Neutrophil (primary cell): ENCODE measurements at regions not wholly inside any gene's neighbourhood (a gene's known extent, or its start where the extent isn't known, plus 50 kb on each side); places are given as distances from the start of the nearest gene placed in this dataset.

Source experiments
- H3K27ac ChIP-seq: fragments of 200-600 bp; sonication (generic); 2 replicates; pipeline ENCODE4 v1.5.1; 2016; ENCODE audit warnings: mild to moderate bottlenecking, moderate library complexity
- H3K27me3 ChIP-seq: fragments of 200-600 bp; sonication (generic); 2 replicates; pipeline ENCODE4 v1.6.0; 2016; ENCODE audit warnings: mild to moderate bottlenecking
- H3K36me3 ChIP-seq: fragments of 200-600 bp; sonication (generic); 2 replicates; pipeline ENCODE4 v1.5.1; 2017
- H3K4me1 ChIP-seq, 2 experiments: fragments of 200-600 bp in 1 of 2; sonication (generic) in 1 of 2; 1 replicate in 1 of 2; 2 replicates in 1 of 2; pipeline versions ENCODE4 v1.5.1 to v1.6.1; 2013 to 2016; ENCODE audit warnings: low read depth in 1 of 2, low read length in 1 of 2, mild to moderate bottlenecking in 1 of 2, moderate library complexity in 1 of 2; ENCODE audit not compliant: control insufficient read depth in 1 of 2, insufficient read depth in 1 of 2
- H3K4me3 ChIP-seq, 2 experiments: fragments of 200-600 bp in 1 of 2; sonication (generic) in 1 of 2; 1 replicate in 1 of 2; 2 replicates in 1 of 2; pipeline ENCODE4 v1.5.1; 2013 to 2016; ENCODE audit warnings: low read depth in 1 of 2, low read length in 1 of 2, mild to moderate bottlenecking in 1 of 2, moderate library complexity in 1 of 2
- H3K9me3 ChIP-seq: fragments of 200-600 bp; sonication (generic); 2 replicates; pipeline ENCODE4 v1.5.1; 2016
- TF ChIP-seq, protein P1 (sequence below): fragments of 200-600 bp; sonication (generic); IDR thresholded peaks from 2 replicates; pipeline ENCODE4 v1.5.1; 2016; ENCODE audit warnings: antibody characterized with exemption

DNA sequence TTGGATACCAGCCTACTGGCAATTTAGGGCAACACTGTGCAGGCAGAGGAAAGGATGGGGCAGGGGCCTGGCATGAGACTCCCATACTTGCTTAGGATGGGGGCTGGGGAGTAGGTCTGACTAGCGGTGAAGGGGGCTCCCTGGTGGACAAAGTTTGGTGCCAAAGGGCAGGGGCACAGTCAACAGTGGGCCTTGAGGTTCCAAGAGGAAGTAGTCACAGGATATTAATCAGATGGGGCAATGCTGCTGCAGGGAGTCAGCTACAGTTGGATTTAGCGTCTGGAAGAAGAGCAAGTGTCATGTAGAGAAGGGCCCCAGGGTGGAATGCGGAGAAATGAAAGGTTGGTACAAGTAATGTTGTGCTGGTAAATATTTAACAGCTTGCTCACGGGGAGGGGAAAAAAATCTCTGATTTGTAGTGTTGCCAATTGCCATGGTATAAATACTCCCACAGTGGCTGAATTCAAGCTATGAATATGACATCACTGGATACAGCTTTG lies 139.4 kb downstream of the PJA1 start:
- Histone ChIP-seq H3K36me3 (no peaks in the 10 kb centered on the region), H3K27ac (no peak overlapping the region), H3K9me3 (no peaks in the 10 kb centered on the region), H3K4me3 (no peak overlapping the region), H3K27me3 (no peaks in the 10 kb centered on the region), H3K4me1 (no peaks in the 10 kb centered on the region)
- TF ChIP-seq, protein P1, sequence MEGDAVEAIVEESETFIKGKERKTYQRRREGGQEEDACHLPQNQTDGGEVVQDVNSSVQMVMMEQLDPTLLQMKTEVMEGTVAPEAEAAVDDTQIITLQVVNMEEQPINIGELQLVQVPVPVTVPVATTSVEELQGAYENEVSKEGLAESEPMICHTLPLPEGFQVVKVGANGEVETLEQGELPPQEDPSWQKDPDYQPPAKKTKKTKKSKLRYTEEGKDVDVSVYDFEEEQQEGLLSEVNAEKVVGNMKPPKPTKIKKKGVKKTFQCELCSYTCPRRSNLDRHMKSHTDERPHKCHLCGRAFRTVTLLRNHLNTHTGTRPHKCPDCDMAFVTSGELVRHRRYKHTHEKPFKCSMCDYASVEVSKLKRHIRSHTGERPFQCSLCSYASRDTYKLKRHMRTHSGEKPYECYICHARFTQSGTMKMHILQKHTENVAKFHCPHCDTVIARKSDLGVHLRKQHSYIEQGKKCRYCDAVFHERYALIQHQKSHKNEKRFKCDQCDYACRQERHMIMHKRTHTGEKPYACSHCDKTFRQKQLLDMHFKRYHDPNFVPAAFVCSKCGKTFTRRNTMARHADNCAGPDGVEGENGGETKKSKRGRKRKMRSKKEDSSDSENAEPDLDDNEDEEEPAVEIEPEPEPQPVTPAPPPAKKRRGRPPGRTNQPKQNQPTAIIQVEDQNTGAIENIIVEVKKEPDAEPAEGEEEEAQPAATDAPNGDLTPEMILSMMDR = no peak

DNA sequence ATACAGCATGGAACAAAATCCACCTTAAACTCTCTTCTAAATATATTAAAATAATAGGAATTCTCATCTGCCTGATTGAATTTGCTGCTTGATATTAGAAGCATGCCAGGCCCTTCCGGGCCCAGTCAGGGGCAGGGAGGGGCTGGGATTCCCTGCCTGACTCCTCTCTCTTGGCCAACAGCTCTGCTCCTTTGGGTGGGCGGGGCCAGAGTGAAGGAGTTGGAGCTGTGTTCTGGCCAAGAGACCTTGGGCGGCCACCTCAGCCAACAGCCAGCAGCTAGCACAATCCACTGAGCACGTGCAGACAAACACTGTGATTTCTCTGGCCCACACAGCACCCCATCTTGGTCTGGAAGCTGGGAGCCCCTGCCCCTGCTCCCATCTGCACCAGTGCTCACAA lies 140.3 kb downstream of the PJA1 start:
- Histone ChIP-seq H3K27me3 (no peaks in the 10 kb centered on the region), H3K27ac (no peak overlapping the region), H3K9me3 (no peaks in the 10 kb centered on the region), H3K4me1 (no peaks in the 10 kb centered on the region), H3K36me3 (no peaks in the 10 kb centered on the region), H3K4me3 (no peak overlapping the region)
- TF ChIP-seq, protein P1 = no peak

DNA sequence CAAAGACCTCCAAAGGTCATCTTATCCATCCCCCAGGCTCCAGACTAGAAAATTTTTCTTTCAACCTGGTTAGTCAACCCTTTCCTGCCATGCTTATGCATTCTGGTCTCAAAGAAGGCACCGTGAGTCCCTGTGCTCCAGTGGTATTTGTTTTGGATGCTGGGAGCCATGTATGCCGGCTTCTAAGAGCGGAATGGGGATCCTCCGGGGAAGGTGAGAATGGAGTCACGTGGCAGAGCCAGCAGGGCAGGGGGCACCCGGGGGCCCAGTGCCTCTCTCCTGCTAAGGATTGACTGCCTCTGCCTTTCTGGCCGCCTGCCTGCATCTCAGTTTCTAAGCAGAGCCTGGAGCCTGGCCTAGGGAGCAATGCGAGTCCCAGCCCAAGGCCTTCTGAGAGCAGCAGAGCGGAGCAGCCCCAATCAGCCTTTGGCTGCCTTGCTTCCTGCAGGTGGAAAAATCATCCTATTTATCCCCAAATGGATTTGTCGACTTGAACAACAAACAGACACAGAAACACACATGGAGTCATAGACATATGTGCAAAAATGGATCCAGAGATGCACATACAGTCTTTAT lies 141.0 kb downstream of the PJA1 start:
- H3K9me3 ChIP-seq = no peaks in the 10 kb centered on the region
- H3K36me3 ChIP-seq = no peaks in the 10 kb centered on the region
- TF ChIP-seq, protein P1 = no peak
- H3K27ac ChIP-seq = no peak overlapping the region
- no peak overlapping the region for H3K4me3 ChIP-seq
- H3K4me1 ChIP-seq = no peaks in the 10 kb centered on the region
- no peaks in the 10 kb centered on the region for H3K27me3 ChIP-seq

DNA sequence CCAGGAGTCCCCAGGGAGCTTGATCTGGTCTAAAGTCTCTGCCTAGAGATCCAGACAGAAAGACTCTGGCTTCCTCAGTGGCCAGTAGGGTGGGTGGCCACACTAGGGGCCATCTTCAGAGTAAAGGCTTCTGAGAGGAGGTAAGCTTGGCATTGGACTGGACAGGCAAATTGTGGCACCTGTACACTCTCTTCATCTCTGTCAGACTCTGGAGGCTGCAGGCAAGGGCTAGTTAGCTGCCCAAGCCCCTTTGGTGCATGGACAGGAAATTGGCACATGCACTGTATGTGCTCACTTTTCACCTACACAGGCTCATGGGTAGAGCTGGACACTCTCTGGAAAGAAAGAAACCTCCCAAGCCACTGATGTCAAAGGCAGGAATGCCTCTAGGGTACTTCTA lies 142.8 kb downstream of the PJA1 start:
- no peaks in the 10 kb centered on the region for H3K36me3 ChIP-seq
- TF ChIP-seq, protein P1 = no peak
- no peaks in the 10 kb centered on the region for H3K27me3 ChIP-seq
- H3K9me3 ChIP-seq = no peaks in the 10 kb centered on the region
- no peak overlapping the region for H3K4me3 ChIP-seq
- H3K4me1 ChIP-seq = no peaks in the 10 kb centered on the region
- no peak overlapping the region for H3K27ac ChIP-seq

DNA sequence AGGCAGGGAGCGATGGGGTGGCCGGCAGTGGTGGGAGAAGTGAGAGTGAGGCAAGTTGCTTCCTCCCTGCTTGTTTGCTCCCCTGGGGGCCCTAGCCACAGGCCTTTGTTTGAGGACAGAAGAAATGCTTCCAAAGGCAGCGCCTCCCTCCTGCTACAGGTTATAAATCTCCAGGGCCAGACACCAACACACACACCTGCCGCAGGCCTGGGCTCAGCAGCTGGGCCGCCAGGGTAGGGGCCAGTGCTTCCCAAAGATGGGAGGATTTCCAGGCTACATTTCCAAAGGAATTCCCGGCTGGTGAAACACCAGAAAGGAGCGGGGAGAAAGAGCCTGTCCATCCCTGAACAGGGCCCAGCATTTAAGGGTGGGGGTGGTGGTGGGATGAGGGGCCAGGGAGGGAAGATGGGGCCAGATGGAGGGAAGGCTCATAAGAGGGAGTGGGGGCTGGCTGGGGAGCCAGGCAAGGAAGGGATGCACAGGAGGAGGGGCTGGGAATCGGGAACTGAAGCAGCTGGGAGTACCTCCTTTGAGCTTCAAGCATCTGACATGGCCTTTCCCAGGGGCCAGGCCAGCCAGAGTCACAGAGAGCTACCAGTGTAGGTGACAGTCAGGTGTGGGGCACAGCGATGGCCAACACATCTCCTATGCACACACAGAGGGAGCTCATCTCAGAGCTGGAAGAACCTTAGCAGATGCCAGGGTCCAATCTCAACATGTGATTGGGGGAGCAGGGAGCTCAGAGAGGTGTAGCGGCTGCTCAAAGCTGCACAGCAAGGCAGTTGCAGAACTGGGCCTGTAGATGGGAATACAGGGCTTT lies 143.9 kb downstream of the PJA1 start:
- Histone ChIP-seq H3K4me3 (no peak overlapping the region), H3K9me3 (no peaks in the 10 kb centered on the region), H3K27ac (no peak overlapping the region), H3K27me3 (no peaks in the 10 kb centered on the region), H3K36me3 (no peaks in the 10 kb centered on the region), H3K4me1 (no peaks in the 10 kb centered on the region)
- TF ChIP-seq, protein P1 = no peak
